HG02571 (cell line): ENCODE measurements at regions not wholly inside any gene's neighbourhood (a gene's known extent, or its start where the extent isn't known, plus 50 kb on each side); places are given as distances from the start of the nearest gene placed in this dataset.
"Not testable (repeated sequence)": the region's sequence is repeated elsewhere in the genome, so short reads cannot be mapped to it uniquely, and the experiment has no call there.

Source experiments
- ATAC-seq: cut with Tn5 transposase; IDR thresholded peaks from one replicate; pipeline ENCODE4 v1.9.1; 2021; ENCODE audit warnings: mild to moderate bottlenecking, moderate library complexity; ENCODE audit not compliant: unreplicated experiment

GRCh38 chr1:149695066-149695465 is 87.4 kb upstream of the FCGR1A start:
- ATAC-seq: not testable (repeated sequence)

DNA sequence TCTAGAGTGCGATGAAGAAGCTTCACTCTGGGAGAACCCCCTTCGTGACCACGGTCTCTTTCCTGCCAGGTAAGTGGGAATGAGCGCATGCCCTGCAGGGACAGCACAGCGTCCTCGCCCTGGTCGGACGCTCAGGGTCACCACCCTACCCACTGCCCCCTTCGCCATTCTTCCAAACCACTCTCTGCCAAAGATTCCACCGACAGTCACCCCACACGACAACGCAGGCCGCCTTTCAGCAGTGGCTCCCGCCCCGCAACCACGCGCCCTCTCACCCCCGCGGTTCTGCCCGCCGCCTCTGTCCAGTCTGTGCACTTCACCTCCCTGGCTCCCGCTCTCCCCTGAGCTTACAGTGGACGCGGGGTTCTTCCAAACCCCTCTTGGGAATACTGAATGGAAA is 82.3 kb upstream of the FCGR1A start:
- ATAC-seq: not testable (repeated sequence)

DNA sequence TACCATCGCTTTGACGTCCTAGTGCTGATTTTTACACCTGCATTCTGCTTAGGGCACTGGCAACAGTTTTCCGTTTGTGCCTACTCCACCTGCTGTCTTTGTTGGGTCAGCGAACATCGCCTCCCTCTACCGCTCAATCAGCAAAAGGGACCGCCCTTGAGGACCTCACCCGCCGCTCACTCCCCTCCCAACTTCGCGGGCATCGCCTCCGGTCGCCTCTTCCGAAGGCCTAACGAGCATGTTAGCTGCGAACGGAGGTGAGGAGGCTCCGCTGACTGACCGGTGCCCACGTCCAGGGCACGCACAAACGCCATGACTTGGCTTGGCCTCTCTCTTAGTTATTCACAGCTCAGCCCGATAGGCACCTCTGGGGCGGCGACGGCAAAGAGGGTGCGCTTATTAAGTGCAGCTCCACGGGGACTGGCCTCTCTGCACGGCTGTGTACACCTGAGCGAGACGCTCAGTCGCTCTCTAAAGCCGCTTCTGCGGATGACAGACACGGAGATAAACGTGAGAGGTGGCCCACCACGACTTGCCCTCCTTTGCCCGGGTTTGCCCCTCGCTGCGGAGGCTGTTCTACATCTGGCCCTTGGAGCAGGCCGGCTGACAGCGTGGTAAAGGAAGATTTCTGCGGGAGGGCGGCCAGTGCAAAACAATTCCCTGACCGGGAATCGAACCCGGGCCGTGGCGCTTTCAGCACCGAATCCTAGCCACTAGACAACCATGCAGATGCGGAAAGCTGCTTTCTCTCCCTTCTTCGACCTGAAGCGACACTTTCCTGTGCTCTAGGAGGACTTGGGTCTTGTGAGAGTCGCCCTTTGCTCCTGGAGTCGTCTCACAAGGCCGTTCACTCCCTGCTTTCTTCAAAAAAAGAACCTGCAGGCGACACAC is 81.6 kb upstream of the FCGR1A start:
- not testable (repeated sequence) for ATAC-seq

DNA sequence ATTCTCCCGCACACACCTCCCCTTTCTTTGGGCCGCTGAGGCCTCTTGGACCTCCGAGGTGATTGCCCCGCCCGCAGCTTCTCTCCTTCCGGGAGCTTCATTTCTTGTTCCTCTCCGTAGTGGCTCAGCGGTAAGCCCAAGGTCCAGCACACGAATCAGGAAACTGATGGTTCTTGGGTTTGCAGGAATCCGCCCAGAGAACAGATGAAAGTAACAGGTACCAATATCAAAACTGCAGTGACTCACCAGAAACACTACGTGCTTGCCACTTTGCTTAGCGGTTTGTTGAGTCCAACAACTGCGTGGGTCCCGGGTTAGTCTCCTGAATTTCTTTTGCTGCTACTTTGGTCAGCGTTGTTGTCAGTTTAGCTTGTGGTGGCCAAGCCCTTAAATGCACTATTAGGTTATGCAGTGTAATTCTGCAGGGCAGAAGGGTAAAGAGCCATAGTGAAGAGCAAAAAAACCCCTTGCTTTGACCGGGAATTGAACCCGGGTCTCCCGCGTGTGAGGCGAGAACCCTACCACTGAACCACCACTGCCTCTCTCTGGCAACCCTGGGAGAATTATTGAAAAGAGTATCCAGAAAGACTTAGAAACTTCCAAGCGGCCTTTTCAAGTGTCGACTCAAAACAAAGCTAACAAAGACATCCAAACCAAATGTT is 74.2 kb upstream of the FCGR1A start:
- ATAC-seq: not testable (repeated sequence)

DNA sequence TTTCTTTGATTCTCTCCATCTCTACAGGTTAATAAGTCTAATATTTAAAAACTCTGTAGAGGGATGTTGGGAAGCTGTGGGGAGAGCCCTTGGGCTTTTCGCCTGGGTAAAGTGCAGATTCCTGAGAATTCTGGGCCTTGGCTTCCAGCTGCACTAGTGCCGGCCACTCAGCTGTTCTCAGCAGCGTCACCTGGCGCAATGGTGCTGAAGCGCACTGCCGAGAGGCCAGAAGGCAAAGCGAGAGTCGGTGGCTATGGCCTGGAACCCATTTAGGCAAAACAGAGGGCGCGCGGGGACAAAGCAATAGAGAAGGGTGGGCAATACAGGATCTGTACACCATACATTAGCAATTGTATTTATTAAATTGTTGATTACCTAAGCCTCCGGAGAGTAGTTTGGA is 70.8 kb upstream of the FCGR1A start:
- ATAC-seq: not testable (repeated sequence)

DNA sequence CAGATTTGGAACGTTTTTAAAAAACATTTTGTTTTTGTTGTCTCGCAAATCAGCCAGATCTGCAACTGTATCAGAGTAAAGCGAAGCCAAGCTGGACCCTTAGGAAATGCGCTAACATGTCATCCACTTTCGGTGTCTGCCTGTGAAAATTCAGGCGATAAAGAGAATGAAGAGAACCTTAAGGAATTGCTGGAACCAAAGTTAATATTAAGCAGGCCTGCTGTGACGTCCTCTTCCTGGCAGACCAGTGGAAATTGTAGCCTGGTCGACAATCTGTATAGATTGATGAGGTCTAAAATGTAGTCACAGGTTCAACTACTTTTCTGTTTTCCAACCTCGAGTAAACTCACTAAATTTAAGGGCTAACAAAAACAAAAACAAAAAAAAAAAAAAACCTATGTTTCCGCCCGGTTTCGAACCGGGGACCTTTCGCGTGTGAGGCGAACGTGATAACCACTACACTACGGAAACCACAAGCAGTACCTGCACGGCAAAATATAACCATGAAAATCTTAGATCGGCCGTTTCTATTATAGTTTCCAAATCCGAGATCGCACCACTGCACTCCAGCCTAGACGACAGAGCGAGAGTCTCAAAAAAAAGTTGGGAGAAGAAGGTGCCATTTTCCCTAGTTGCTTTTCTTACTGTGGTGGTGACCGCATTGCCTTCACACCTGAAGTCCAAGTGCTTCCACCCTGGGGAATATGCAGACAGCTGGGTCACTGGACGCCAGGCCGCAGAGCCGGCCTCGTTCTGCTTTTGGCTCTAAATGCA is 70.2 kb upstream of the FCGR1A start:
- not testable (repeated sequence) for ATAC-seq

GRCh38 chr1:149713513-149713912 is 69.0 kb upstream of the FCGR1A start:
- not testable (repeated sequence) for ATAC-seq

DNA sequence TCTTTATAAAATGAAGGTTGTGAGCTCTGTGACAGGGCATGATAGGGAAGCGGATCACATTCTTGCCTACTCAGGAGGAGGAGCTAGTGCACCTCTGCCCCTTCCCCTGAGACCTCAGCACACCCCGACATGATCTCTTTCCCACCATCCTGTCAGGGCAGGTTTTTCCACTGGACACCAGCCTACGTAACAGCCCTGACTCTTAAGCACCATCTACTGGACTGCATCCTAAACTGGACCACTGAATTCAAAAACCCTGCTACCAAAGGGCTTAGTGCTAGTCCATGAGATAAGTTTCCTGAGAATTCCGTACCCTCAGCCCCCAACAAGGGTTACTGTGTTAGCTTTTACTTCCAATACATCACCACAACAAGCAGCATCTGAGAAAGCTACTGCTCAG is 68.5 kb upstream of the FCGR1A start:
- ATAC-seq: not testable (repeated sequence)

- not testable (repeated sequence) for ATAC-seq
These were observed 57.7 kb upstream of the FCGR1A start for GRCh38 chr1:149724618-149725302.

DNA sequence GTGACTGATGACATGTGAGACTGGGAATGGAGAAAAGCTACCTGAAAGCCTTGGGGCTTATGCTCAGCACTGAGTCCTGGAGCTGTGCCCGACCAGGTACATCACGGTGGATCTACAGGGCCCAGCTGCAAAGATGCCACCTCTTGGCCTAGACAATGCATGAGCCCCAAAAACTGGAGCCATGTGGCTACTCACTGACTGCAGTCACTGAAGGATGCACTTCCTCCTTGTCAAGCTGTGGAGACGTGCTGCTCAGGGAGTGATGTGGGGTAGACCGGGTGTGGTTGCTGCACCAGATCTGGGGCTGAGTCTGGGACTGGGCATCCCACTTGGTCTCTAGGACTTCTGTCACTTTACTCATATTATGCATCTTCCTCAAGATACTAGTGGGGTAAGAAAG is 55.8 kb upstream of the FCGR1A start:
- not testable (repeated sequence) for ATAC-seq

DNA sequence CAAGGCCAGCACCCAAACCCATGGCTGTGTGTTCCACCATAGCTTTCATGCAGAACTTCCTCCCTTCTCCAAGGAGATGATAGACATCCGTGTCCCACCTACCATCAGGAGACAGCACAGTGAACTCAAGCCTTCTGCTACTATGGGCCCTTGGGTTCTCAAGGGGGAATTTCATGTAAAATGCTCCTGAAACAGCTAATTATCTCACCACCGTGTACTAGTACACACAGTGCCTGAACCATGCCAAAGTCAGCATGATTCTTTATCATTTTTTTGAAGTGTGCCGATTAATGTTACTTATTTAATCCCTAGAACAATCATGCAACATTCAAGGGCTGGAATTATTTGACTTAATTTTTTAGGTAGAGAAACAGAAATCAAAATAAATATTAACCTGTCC is 53.9 kb upstream of the FCGR1A start:
- not testable (repeated sequence) for ATAC-seq
